HK-2 (cell line): ENCODE measurements at regions not wholly inside any gene's neighbourhood (a gene's known extent, or its start where the extent isn't known, plus 50 kb on each side); places are given as distances from the start of the nearest gene placed in this dataset.
"Not testable (repeated sequence)": the region's sequence is repeated elsewhere in the genome, so short reads cannot be mapped to it uniquely, and the experiment has no call there.

Experiments
- DNase-seq: peaks from one replicate; pipeline ENCODE4 v3.0.0-alpha.2; 2018; ENCODE audit not compliant: unreplicated experiment

DNA sequence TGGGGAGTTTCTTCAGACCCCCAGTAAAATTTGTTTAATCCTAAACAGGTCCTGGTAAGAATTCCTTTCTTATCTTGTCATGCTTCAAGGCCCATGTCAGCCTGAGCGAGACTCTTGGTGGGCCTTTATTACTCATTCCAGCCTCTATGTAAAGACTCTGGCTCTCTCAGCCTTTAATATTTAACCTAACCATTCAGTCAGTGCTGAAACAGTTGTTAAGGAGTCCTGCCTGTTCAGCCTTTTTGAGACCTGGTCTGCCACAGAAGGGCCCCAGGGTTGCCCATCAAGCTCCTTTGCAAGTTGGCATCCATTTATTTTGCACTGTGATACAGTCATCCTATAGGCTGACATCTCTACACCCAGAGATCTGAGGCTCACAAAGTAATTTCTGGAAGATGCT lies 107.7 kb upstream of the VANGL1 start:
- DNase-seq: peak; percentile 51

DNA sequence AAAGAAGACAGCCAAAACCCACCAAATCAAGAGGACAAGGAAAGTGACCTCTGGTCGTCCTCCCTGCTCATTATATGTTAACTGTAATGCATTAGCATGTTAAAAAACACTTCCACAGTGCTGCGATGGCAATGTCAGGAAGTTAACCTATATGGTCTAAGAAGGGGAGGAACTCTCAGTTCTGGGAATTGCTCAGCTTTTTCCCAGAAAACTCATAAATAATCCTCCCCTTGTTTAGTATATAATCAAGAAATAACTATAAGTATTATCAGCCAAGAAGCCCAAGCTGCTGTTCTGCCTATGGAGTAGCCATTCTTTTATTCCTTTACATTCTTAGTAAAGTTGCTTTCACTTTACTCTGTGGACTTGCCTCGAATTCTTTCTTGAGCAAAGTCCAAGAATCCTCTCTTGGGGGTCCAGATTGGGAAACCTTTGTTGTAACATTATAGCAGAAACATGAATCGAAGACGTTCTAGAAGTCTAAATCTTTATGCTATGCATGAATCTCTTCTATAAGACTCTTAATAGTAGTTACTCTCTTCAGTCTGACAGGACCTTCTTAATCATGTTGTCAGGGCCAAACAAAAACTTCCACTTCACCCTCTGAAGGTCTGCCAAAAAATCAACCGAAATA lies 110.0 kb upstream of the VANGL1 start:
- DNase-seq: no peak

- DNase-seq: no peak
Observed at GRCh38 chr1:115530407-115530806, 111.4 kb upstream of the VANGL1 start.

GRCh38 chr1:115529216-115529897 lies 112.4 kb upstream of the VANGL1 start:
- DNase-seq: no peak

GRCh38 chr1:115528336-115528735 lies 113.4 kb upstream of the VANGL1 start:
- DNase-seq: not testable (repeated sequence)

DNA sequence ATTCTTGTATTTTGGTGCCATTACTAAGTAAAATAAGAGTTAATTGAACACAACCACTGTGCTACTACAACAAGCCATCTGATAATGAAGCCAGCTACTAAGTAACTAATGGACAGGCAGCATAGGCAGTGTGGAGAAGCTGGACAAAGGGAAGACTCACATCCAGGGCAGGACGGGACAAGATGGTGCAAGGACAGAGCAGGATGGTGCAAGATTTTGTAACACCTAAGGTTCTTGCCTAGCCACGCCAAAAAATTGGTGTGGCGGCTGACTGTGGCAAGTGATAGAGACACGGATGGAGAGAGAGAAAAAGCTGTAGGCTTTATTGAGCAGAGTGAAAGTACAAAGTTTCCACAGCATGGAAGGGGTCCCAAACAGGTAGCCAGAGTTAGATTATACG lies 114.0 kb upstream of the VANGL1 start:
- no peak for DNase-seq

DNA sequence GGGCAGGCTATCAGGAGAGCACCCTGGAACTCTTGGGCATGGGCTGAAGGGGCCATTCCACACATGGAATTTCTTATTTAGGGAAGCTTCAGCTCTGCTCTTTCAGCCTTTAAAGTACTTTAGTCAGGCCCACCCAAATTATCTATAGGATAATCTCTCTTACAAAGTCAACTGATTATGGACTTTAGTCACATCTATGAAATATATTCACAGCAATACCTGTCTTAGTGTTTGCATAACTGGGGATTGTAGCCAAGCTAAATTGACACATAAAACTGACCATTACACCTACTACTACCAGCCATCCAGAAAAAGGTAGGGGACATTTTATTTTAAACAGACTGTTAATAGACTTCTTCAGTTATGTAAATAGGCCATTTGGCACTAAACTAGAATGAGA lies 114.9 kb upstream of the VANGL1 start:
- DNase-seq: no peak

DNA sequence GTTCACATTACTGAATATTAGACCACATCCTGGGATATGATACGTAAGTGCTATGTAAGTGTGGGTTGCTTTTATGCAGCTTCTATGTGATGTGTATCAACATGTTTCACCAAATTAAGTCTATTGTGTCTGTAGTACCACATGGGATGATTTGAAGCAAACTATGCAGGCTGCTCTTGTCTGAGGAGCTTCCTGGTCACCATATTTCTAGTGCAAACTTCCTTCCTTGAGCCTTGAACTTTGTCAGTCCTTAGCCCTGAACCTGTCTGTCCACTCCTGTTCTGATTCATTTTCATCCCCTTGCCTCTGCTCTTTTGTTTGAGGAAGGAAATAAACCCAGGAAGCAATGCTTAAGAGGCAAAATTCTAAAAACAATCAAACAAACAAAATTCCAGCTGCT lies 117.5 kb upstream of the VANGL1 start:
- DNase-seq: no peak

DNA sequence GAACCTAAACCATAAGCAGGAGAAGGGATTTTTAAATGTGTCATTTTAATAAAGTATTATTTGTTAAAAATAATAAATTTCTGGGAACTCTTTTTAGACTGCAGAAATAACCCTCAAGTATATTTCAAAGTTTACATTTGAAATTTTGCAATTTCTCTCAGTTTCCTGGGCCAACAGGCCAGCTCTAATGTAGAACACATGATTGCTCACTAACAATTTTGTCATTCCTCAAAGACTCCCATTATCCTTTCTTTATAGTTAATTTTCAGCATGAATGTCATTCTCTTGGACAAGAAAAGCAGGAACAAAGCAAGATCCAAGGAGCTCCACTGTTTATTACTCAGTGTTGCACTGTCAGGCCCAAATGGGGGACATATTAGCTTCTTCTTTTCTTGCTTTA lies 119.4 kb upstream of the VANGL1 start:
- no peak for DNase-seq

DNA sequence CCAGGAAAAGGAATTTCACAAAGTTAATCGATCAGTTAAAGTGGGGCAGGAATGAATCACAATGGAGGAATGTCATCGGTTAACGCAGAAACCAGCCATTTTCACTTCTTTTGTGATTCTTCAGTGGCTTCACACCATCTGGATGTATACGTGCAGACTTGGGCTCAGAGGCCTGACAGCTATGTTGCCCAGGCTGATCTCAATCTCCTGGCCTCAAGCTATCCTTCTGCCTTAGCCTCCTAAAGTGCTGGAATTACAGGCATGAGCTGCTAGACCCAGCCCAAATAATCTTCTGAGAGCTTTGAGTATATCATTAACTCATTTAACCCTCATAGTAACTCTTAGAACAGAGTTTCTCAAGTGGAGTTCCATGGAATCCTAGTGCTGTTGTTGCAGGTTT lies 126.5 kb upstream of the VANGL1 start:
- no peak for DNase-seq

DNA sequence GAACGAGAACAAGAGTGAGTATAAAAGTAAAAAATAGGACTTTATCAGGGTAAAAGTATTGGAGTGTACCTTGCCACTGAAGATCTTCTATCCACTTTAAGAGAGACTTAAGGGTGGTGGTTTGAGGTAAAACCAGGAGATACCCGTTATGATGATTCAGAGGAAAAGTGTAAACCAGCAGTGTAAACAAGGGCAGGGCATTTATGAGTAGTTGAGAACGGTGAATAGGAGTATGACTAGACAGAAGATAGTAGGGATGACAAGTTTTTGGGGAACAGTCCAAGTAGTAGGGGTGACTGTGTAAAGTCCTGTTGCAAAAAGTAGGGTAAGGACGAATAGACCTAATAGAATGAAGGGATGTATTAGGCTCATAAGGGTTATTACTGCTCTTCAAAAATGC lies 131.5 kb upstream of the VANGL1 start:
- not testable (repeated sequence) for DNase-seq

GRCh38 chr1:115507901-115508300 lies 133.9 kb upstream of the VANGL1 start:
- no peak for DNase-seq

GRCh38 chr1:115506924-115507589 lies 134.7 kb upstream of the VANGL1 start:
- DNase-seq: no peak

DNA sequence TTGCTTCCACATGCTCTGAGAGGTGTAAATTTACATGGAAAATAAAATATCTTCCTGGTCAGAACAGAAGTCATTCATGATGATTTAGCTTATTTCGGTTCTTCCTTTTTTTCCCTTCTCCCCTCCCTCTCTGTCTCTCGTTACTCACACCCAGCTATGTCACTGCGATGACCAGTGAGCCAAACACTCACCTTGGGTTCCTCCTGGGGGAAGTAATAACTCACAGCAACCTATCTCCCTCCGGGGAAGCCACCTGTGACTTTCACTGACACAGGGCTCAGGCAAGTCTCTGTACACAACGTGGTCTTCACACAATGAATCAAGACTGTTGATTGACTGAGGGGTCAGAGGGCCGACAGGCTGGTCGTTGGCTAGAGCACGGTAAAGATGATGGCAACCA lies 135.3 kb upstream of the VANGL1 start:
- no peak for DNase-seq

- DNase-seq: no peak
Observed at GRCh38 chr1:115505148-115505571, 136.6 kb upstream of the VANGL1 start.

DNA sequence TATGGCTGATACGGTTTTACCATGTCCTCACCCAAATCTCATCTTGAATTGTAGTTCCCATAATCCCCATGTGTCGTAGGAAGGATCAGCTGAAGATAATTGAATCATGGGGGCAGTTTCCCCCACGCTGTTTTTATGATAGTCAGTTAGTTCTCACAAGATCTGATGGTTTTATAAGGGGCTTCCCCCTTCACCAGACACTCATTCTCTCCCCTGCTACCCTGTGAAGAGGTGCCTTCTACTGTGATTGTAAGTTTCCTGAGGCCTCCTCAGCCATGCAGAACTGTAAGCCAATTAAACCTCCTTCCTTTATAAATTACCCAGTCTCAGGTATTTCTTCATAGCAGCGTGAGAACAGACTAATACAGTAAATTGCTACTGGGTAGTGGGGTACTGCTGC lies 139.6 kb upstream of the VANGL1 start:
- DNase-seq: not testable (repeated sequence)

GRCh38 chr1:115501476-115501875 lies 140.3 kb upstream of the VANGL1 start:
- no peak for DNase-seq

GRCh38 chr1:115499253-115499652 lies 142.5 kb upstream of the VANGL1 start:
- DNase-seq: no peak

DNA sequence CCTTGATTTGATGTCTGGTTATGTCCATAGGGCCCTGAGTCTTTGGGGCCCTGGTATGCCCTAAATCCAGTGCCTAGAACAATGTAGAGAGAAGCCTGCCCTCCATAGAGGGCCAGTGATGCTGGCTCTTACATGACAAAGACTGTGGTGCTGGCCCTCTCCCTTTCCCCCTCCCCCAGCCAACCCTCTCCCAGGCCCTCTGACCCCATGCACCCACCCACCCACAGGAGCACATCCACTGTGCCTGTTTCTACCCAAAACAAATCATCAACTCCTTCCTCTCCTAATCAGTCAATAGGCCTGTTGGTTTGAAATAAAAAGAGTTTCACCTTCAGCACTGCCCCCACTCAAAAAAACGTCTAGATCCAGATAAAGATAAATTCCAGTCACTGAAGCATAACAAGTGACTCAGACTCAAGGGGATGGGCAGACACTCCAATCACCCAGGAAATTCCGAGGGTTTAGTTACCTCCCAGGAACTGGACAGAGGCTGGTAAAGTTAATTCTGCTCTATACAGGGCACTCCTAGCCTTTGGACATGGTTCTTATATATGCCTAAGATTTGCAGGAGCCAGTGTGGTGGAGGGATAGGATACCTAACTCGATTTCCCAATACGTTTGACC lies 144.8 kb upstream of the VANGL1 start:
- peak; percentile 60 for DNase-seq

DNA sequence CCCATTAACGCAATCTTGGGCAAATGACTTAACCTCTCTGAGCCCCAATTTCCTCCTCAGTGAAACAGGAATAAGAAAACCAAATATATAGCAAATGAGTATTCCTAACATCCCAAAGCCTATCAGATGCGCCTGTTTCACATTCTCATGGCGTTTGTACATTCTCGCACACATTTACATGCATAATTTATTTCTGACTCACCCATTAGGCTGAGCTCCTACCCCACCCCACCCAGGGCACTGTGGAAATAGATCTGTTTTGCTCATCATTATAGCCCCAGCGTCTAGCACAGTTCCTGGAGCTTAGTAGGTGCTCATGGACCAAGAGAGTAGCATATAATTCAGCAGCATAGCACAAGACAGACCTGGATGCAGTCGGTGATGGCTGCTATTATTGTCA lies 146.1 kb upstream of the VANGL1 start:
- DNase-seq: no peak

- DNase-seq: no peak
Observed at GRCh38 chr1:115495111-115495510, 146.7 kb upstream of the VANGL1 start.

- DNase-seq: no peak
Observed at GRCh38 chr1:115493834-115494233, 147.9 kb upstream of the VANGL1 start.

DNA sequence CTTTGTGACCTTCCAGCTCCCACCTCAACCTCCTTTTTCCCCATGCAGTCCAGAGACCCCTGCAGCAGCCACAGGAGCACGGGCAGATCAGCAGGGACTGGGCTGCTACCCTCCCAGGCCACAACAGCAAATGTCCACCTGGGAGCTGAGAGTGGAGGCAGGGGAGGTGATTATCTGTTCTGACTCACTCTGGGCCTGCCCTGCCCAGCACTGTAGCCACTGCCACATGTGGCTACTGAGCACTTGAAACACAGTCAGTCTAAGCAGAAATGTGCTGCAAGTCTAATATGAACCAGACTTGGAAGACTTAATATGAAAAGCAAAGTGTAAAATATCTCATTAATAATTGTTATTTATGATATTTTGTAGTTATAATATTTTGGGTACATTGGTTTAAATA lies 148.9 kb upstream of the VANGL1 start:
- DNase-seq: peak; percentile 51
